Neural cell (in vitro differentiated cells): ENCODE measurements at regions not wholly inside any gene's neighbourhood (a gene's known extent, or its start where the extent isn't known, plus 50 kb on each side); places are given as distances from the start of the nearest gene placed in this dataset.

ENCODE experiments used
- H2AFZ ChIP-seq: fragments of 200-600, 300-800 bp; sonication (generic), shearing (Covaris generic); 2 replicates; pipeline ENCODE4 v1.6.0; 2014; ENCODE audit warnings: low read depth, mild to moderate bottlenecking, antibody characterized with exemption, low read length, moderate library complexity
- H3F3A ChIP-seq: fragments of 200-600 bp; shearing (Covaris generic); 2 replicates; pipeline ENCODE4 v1.6.1; 2016; ENCODE audit warnings: mild to moderate bottlenecking, moderate library complexity, mixed read lengths, antibody characterized with exemption, low read length; ENCODE audit not compliant: insufficient read depth, poor library complexity, severe bottlenecking
- H3K27ac ChIP-seq: fragments of 200-600, 300-800 bp; sonication (generic), shearing (Covaris generic); 2 replicates; pipeline ENCODE4 v1.5.1; 2014; ENCODE audit warnings: mild to moderate bottlenecking, low read length, moderate library complexity
- H3K27me3 ChIP-seq: fragments of 300-800, 200-600 bp; sonication (generic), shearing (Covaris generic); 2 replicates; pipeline ENCODE4 v1.6.0; 2014; ENCODE audit warnings: mild to moderate bottlenecking, low read depth, low read length, moderate library complexity; ENCODE audit not compliant: insufficient read depth
- H3K36me3 ChIP-seq: fragments of 300-800, 200-600 bp; sonication (generic), shearing (Covaris generic); 2 replicates; pipeline ENCODE4 v1.5.1; 2014; ENCODE audit warnings: mild to moderate bottlenecking, antibody characterized with exemption, low read length, moderate library complexity; ENCODE audit not compliant: insufficient read depth
- H3K4me2 ChIP-seq: fragments of 300-800, 200-600 bp; sonication (generic), shearing (Covaris generic); 2 replicates; pipeline ENCODE4 v1.6.0; 2014; ENCODE audit warnings: mild to moderate bottlenecking, low read length
- H3K4me3 ChIP-seq: fragments of 300-800, 200-600 bp; sonication (generic), shearing (Covaris generic); 2 replicates; pipeline ENCODE4 v1.5.1; 2014; ENCODE audit warnings: mild to moderate bottlenecking, low read length, moderate library complexity
- H3K79me2 ChIP-seq: fragments of 200-600 bp; shearing (Covaris generic); replicated peaks from 2 replicates; pipeline ENCODE4 v1.6.0; 2014; ENCODE audit warnings: mild to moderate bottlenecking, low read length, moderate library complexity; ENCODE audit not compliant: insufficient read depth
- H3K9ac ChIP-seq: fragments of 300-800, 200-600 bp; sonication (generic), shearing (Covaris generic); 2 replicates; pipeline ENCODE4 v1.6.1; 2016; ENCODE audit warnings: mild to moderate bottlenecking, low read length, mixed read lengths
- H3K9me2 ChIP-seq: fragments of 200-600 bp; shearing (Covaris generic); 2 replicates; pipeline ENCODE4 v1.6.1; 2016; ENCODE audit warnings: mild to moderate bottlenecking, low read length, mixed read lengths; ENCODE audit not compliant: insufficient read depth
- H3K9me3 ChIP-seq: fragments of 200-600, 300-800 bp; sonication (generic), shearing (Covaris generic); 2 replicates; pipeline ENCODE4 v1.6.1; 2016; ENCODE audit warnings: mild to moderate bottlenecking, mixed run types, low read length, moderate library complexity, mixed read lengths
- H4K20me1 ChIP-seq: fragments of 200-600 bp; shearing (Covaris generic); 2 replicates; pipeline ENCODE4 v1.6.1; 2016; ENCODE audit warnings: mild to moderate bottlenecking, mixed run types; ENCODE audit not compliant: insufficient read depth
- EP300 ChIP-seq: fragments of 450-650 bp; conservative IDR thresholded peaks from 2 replicates; pipeline ENCODE4 v1.6.1; 2014; ENCODE audit warnings: antibody characterized with exemption, mild to moderate bottlenecking, moderate library complexity; ENCODE audit not compliant: poor library complexity, severe bottlenecking
- EZH2 ChIP-seq: fragments of 200-600, 300-800 bp; shearing (Covaris generic), sonication (generic); IDR thresholded peaks from 2 replicates; pipeline ENCODE4 v1.6.1; 2014; ENCODE audit warnings: antibody characterized with exemption, low read length, borderline replicate concordance, mild to moderate bottlenecking; ENCODE audit not compliant: insufficient read depth, poor library complexity, severe bottlenecking
- MXI1 ChIP-seq: fragments of 450-650 bp; conservative IDR thresholded peaks from 2 replicates; pipeline ENCODE4 v1.6.1; 2014; ENCODE audit warnings: antibody characterized with exemption, mild to moderate bottlenecking; ENCODE audit not compliant: poor library complexity, severe bottlenecking
- POLR2AphosphoS5 ChIP-seq: IDR thresholded peaks from 2 replicates; pipeline ENCODE4 v1.6.1; 2012
- RAD21 ChIP-seq: fragments of 450-650 bp; conservative IDR thresholded peaks from 2 replicates; pipeline ENCODE4 v1.6.1; 2014; ENCODE audit warnings: antibody characterized with exemption, mild to moderate bottlenecking, moderate library complexity
- SMC3 ChIP-seq: fragments of 450-650 bp; conservative IDR thresholded peaks from 2 replicates; pipeline ENCODE4 v1.6.1; 2014; ENCODE audit warnings: antibody characterized with exemption, mild to moderate bottlenecking, moderate library complexity; ENCODE audit not compliant: poor library complexity
- TAF1 ChIP-seq: IDR thresholded peaks from 2 replicates; pipeline ENCODE4 v1.6.1; 2012; ENCODE audit warnings: low read depth
- TF ChIP-seq, protein P1 (sequence below): IDR thresholded peaks from 2 replicates; pipeline ENCODE4 v1.6.1; 2012; ENCODE audit warnings: borderline replicate concordance
- TF ChIP-seq, protein P2 (sequence below): fragments of 450-650 bp; IDR thresholded peaks from 2 replicates; pipeline ENCODE4 v1.5.1; 2014; ENCODE audit warnings: antibody characterized with exemption, mild to moderate bottlenecking, moderate library complexity; ENCODE audit not compliant: poor library complexity, severe bottlenecking

DNA sequence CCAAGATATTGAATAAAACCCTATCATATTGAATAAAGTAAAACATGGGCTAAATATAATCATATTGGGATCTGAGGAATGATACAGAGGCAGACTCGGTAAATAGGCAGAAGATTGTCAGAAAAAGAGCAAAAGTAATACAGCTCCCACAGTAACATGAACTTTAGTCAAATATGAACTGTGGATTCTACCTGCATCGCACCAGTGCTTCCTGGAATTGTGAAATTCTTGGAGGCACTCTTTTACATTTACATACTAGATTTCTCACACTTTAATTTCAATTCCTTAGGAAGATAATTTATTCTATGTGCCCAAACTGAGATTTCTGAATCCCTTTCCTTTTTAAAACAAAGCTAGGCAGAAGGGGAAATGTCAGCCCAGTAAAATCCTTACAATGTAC, 325.1 kb upstream of the SLC39A10 start:
- no peak overlapping the region for H3K9ac ChIP-seq
- no peaks in the 10 kb centered on the region for H3F3A ChIP-seq
- no peaks in the 10 kb centered on the region for H3K9me3 ChIP-seq
- H3K4me2 ChIP-seq: no peak overlapping the region
- H2AFZ ChIP-seq: no peak overlapping the region
- H4K20me1 ChIP-seq: no peaks in the 10 kb centered on the region
- no peaks in the 10 kb centered on the region for H3K79me2 ChIP-seq
- TF ChIP-seq TAF1 (no peak), RAD21 (no peak), EP300 (no peak), EZH2 (no peak), POLR2AphosphoS5 (no peak), MXI1 (no peak), SMC3 (no peak)
- TF ChIP-seq, protein P1, sequence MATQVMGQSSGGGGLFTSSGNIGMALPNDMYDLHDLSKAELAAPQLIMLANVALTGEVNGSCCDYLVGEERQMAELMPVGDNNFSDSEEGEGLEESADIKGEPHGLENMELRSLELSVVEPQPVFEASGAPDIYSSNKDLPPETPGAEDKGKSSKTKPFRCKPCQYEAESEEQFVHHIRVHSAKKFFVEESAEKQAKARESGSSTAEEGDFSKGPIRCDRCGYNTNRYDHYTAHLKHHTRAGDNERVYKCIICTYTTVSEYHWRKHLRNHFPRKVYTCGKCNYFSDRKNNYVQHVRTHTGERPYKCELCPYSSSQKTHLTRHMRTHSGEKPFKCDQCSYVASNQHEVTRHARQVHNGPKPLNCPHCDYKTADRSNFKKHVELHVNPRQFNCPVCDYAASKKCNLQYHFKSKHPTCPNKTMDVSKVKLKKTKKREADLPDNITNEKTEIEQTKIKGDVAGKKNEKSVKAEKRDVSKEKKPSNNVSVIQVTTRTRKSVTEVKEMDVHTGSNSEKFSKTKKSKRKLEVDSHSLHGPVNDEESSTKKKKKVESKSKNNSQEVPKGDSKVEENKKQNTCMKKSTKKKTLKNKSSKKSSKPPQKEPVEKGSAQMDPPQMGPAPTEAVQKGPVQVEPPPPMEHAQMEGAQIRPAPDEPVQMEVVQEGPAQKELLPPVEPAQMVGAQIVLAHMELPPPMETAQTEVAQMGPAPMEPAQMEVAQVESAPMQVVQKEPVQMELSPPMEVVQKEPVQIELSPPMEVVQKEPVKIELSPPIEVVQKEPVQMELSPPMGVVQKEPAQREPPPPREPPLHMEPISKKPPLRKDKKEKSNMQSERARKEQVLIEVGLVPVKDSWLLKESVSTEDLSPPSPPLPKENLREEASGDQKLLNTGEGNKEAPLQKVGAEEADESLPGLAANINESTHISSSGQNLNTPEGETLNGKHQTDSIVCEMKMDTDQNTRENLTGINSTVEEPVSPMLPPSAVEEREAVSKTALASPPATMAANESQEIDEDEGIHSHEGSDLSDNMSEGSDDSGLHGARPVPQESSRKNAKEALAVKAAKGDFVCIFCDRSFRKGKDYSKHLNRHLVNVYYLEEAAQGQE: no peak
- TF ChIP-seq, protein P2, sequence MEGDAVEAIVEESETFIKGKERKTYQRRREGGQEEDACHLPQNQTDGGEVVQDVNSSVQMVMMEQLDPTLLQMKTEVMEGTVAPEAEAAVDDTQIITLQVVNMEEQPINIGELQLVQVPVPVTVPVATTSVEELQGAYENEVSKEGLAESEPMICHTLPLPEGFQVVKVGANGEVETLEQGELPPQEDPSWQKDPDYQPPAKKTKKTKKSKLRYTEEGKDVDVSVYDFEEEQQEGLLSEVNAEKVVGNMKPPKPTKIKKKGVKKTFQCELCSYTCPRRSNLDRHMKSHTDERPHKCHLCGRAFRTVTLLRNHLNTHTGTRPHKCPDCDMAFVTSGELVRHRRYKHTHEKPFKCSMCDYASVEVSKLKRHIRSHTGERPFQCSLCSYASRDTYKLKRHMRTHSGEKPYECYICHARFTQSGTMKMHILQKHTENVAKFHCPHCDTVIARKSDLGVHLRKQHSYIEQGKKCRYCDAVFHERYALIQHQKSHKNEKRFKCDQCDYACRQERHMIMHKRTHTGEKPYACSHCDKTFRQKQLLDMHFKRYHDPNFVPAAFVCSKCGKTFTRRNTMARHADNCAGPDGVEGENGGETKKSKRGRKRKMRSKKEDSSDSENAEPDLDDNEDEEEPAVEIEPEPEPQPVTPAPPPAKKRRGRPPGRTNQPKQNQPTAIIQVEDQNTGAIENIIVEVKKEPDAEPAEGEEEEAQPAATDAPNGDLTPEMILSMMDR: no peak
- H3K27ac ChIP-seq: no peak overlapping the region
- no peaks in the 10 kb centered on the region for H3K36me3 ChIP-seq
- no peaks in the 10 kb centered on the region for H3K27me3 ChIP-seq
- no peak overlapping the region for H3K4me3 ChIP-seq
- H3K9me2 ChIP-seq: no peaks in the 10 kb centered on the region

DNA sequence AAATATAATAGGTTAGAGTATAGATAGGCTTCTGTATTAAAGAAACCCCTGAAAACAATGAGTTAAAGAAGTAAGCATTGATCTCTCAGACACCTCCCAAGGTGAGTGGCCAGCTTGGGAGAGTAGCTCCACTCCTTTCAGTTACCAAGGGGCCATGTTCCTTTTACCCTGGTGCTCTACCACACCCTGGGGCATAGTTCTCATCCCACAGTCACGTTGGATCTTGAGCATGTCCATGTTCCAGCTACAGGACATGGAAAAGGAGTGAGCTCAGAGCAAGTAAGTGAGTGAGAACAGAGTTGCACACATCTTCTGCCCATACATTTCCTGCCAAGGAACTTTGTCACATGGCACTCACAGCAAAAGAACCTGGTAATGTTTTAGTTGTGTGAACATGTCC, 325.9 kb upstream of the SLC39A10 start:
- Histone ChIP-seq H3K9ac (no peak overlapping the region), H2AFZ (no peak overlapping the region), H3K79me2 (no peaks in the 10 kb centered on the region), H3K4me2 (no peak overlapping the region), H3K4me3 (no peak overlapping the region), H3K36me3 (no peaks in the 10 kb centered on the region), H3F3A (no peaks in the 10 kb centered on the region), H4K20me1 (no peaks in the 10 kb centered on the region), H3K9me2 (no peaks in the 10 kb centered on the region), H3K9me3 (no peaks in the 10 kb centered on the region), H3K27ac (no peak overlapping the region), H3K27me3 (no peaks in the 10 kb centered on the region)
- TF ChIP-seq EZH2 (no peak), POLR2AphosphoS5 (no peak), SMC3 (no peak), MXI1 (no peak), RAD21 (no peak), TAF1 (no peak), EP300 (no peak)
- TF ChIP-seq, protein P2: no peak
